ENCODE measurements at regions not wholly inside any gene's neighbourhood (a gene's known extent, or its start where the extent isn't known, plus 50 kb on each side); places are given as distances from the start of the nearest gene placed in this dataset.

- TF ChIP-seq TAF1 (IDR thresholded peaks at IDR 0.05; ENCODE audit: borderline replicate concordance, low read depth, low read length) (no peak), POLR2AphosphoS5 (IDR thresholded peaks at IDR 0.05; ENCODE audit: low read depth, low read length) (no peak)
Measured at GRCh38 chr1:36715797-36716196, 233.1 kb upstream of the CSF3R start.
